ENCODE measurements at regions not wholly inside any gene's neighbourhood (a gene's known extent, or its start where the extent isn't known, plus 50 kb on each side); places are given as distances from the start of the nearest gene placed in this dataset.

DNA sequence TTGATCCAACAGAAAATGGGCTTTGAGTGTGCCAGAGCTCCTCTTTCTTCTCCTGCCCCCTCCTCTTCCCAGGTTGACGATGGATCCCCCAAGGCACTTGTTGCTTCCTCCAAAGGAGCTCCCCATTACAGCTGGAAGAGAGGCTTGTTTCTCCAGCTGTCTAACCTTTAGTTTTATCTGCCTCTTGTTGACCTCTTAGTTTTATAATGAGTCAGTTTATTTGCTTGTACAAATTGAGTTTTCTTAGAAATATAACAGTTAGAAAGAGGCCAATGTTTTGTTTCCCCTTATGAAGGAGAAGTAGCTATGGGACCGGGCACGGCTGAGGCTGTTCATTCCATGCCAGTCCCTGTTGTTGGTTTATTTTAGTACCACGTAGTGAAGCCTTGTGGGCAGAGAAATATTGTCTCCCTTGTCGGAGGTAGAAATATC, 158.2 kb downstream of the SPRY1 start:
- peak overlapping the region; percentile 65 to 85 (median 74) for H3K27ac ChIP-seq
- no peaks in the 10 kb centered on the region for H3K9me3 ChIP-seq
- 5 to 17% methylated on average over 5 of the region's 5 CpGs for WGBS, 2 donors
- peak overlapping the region in 2 of 4 donors; percentile 1 to 4 for H3K4me3 ChIP-seq
- no peaks in the 10 kb centered on the region for H3K36me3 ChIP-seq
- H3K27me3 ChIP-seq, result no peaks in the 10 kb centered on the region
- peaks cover 18 to 33% (median 24%) of the 10 kb centered on the region in 3 donors for H3K4me1 ChIP-seq
- intact Hi-C loops (cut with DNase I), result no loop called here
- no peak for TF ChIP-seq POLR2A (IDR thresholded peaks at IDR 0.05)
- TF ChIP-seq, protein P1, sequence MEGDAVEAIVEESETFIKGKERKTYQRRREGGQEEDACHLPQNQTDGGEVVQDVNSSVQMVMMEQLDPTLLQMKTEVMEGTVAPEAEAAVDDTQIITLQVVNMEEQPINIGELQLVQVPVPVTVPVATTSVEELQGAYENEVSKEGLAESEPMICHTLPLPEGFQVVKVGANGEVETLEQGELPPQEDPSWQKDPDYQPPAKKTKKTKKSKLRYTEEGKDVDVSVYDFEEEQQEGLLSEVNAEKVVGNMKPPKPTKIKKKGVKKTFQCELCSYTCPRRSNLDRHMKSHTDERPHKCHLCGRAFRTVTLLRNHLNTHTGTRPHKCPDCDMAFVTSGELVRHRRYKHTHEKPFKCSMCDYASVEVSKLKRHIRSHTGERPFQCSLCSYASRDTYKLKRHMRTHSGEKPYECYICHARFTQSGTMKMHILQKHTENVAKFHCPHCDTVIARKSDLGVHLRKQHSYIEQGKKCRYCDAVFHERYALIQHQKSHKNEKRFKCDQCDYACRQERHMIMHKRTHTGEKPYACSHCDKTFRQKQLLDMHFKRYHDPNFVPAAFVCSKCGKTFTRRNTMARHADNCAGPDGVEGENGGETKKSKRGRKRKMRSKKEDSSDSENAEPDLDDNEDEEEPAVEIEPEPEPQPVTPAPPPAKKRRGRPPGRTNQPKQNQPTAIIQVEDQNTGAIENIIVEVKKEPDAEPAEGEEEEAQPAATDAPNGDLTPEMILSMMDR (IDR thresholded peaks at IDR 0.05), result no peak
- no peak for DNase-seq

DNA sequence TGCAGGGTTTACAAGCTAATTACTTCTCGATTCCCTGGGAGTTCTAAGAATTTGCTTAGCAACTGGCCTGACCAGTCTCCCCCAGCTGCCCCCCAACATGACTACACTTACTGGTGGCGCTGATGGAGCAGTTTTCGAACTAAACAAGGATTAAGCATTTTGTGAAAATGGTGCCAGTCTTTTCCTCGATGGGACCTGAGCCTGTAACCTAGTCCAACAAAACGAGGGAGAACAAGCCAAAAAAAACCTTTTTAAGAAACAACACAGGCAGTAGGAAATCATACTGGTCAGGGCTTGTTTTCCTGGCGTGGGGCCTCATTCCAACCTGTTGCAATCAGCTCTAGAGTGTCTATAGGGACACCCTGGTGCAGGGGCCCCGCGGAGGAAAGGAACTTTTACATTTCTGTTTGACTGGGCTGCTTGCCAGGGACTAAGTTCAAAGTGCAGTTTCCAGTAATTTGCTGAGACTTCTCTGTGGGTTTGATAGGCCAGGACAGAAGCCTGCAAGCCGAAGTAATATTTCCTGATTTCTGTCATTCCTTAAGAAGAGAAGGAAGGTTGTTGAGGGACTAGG, 158.7 kb downstream of the SPRY1 start:
- WGBS, 2 donors, result 0 to 12% methylated on average over 8 of the region's 9 CpGs
- intact Hi-C loops (cut with DNase I), result no loop called here
- peak overlapping the region; percentile 65 to 85 (median 74) for H3K27ac ChIP-seq
- H3K27me3 ChIP-seq, result no peaks in the 10 kb centered on the region
- peak overlapping the region in 2 of 4 donors; percentile 1 to 4 for H3K4me3 ChIP-seq
- DNase-seq, result peak; percentile 2
- TF ChIP-seq, protein P1 (IDR thresholded peaks at IDR 0.05), result no peak
- TF ChIP-seq POLR2A (IDR thresholded peaks at IDR 0.05), result no peak
- no peaks in the 10 kb centered on the region for H3K36me3 ChIP-seq
- no peaks in the 10 kb centered on the region for H3K9me3 ChIP-seq
- peaks cover 18 to 33% (median 24%) of the 10 kb centered on the region in 3 donors for H3K4me1 ChIP-seq

DNA sequence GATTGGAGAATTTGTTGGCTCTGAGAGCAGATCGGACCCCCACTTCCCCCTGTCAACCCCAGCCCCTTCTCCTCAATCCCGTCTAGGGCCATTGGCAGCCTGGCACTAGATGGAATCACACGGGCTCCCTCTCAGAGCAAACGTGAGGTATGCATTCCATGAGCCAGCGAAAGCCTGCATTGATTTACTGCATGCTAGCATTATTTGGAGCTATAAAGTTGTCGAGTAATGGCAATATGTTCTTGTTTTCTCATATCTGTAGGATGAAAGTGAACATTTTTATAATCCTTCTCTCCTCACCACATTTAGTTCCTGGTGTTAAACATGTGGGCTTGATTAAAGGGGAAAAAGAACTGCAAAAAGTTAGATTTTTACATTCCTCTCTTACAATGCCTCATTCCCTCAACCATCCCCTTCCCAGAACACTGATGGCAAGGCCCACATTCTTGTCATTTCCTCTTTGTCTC, 159.2 kb downstream of the SPRY1 start:
- Histone ChIP-seq H3K36me3 (no peaks in the 10 kb centered on the region), H3K4me1 (peaks cover 18 to 33% (median 24%) of the 10 kb centered on the region in 3 donors), H3K27me3 (no peaks in the 10 kb centered on the region), H3K9me3 (no peaks in the 10 kb centered on the region), H3K4me3 (peak overlapping the region in 1 of 4 donors; percentile 4), H3K27ac (peak overlapping the region; percentile 65 to 85 (median 74))
- intact Hi-C loops (cut with DNase I), result no loop called here
- DNase-seq, result no peak
- WGBS, 2 donors, result 14 to 34% methylated on average over 4 to 6 of the region's 6 CpGs
- no peak for TF ChIP-seq POLR2A (IDR thresholded peaks at IDR 0.05)
- TF ChIP-seq, protein P1 (IDR thresholded peaks at IDR 0.05), result no peak

DNA sequence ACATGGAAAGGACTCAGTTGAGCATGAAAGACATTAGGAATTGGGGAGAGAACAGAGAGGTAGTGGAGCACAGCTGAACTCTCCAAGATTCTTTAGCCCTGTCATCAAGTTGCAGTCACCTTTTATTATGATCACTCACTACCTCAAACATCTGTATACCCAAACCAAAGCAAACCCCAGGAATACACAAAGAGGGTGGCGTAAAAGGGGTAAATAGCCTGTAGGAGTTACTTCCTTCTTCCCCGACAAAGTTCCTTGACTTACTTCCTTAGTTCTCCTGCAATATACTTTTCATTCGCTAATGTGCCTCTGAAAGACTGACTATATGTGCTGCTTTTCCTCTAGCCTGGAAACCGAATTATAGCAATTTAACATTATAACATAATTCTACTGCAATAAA, 159.9 kb downstream of the SPRY1 start:
- DNase-seq, result no peak
- Histone ChIP-seq H3K9me3 (no peaks in the 10 kb centered on the region), H3K4me1 (peaks cover 18 to 33% (median 24%) of the 10 kb centered on the region in 3 donors), H3K4me3 (no peak overlapping the region), H3K27ac (peak overlapping the region in 3 of 4 donors; percentile 65 to 74 (median 74)), H3K36me3 (no peaks in the 10 kb centered on the region), H3K27me3 (no peaks in the 10 kb centered on the region)
- intact Hi-C loops (cut with DNase I), result no loop called here
- TF ChIP-seq POLR2A (IDR thresholded peaks at IDR 0.05), result no peak
- TF ChIP-seq, protein P1 (IDR thresholded peaks at IDR 0.05), result no peak
- WGBS, 2 donors, result 67 to 76% methylated on average over 4 of the region's 4 CpGs

DNA sequence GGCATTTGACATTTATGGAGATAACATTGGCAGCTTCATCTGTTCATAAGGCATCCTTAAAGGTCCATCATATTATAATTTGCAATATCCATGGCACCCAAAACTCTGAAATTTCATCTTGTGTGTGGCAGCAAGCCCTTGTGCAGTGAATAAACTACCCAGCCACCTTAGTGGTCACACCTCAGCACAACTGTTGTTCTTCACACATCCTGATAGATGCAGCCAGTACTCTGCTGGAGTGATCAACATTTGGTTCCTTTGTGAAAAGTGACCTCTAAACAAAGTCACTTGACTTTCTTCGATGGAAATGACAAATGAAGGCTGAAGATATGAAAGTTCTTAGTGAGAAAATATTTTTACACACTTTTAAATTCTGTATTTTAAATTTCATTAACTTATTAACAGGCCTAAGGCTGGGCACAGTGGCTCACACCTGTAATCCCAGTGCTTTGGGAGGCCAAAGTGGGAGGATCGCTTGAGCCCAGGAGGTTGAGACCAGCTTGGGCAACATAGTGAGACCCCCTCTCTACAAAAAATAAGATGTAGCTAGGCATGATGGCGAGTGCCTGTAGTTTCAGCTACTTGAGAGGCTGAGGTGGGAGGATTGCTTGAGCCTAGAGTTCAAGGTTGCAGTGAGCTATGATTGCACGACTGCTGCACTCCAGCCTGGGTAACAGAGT, 161.4 kb downstream of the SPRY1 start:
- TF ChIP-seq, protein P1 (IDR thresholded peaks at IDR 0.05), result no peak
- TF ChIP-seq POLR2A (IDR thresholded peaks at IDR 0.05), result no peak
- Histone ChIP-seq H3K9me3 (no peaks in the 10 kb centered on the region), H3K4me1 (peaks cover 18 to 36% (median 24%) of the 10 kb centered on the region in 3 donors), H3K27ac (no peak overlapping the region), H3K4me3 (no peak overlapping the region), H3K27me3 (no peaks in the 10 kb centered on the region), H3K36me3 (no peaks in the 10 kb centered on the region)
- 62 to 64% methylated on average over 4 of the region's 4 CpGs for WGBS, 2 donors
- intact Hi-C loops (cut with DNase I), result no loop called here
- DNase-seq, result no peak

All from esophagus squamous epithelium (tissue), 5 donors.